ENCODE measurements at regions not wholly inside any gene's neighbourhood (a gene's known extent, or its start where the extent isn't known, plus 50 kb on each side); places are given as distances from the start of the nearest gene placed in this dataset.

GRCh38 chr5:43973318-43973717 lies 370.3 kb downstream of the NNT start:
- TF ChIP-seq CTCF (conservative IDR thresholded peaks at IDR 0.05 in 1 of 2, IDR thresholded peaks at IDR 0.05 in 1 of 2; ENCODE audit: extremely low read depth in 1 of 2, insufficient read depth in 1 of 2, low read depth in 1 of 2, low read length in 2 of 2) (no peak), EZH2 (IDR thresholded peaks at IDR 0.05; ENCODE audit: borderline replicate concordance, low read length) (no peak)
